ENCODE measurements at regions not wholly inside any gene's neighbourhood (a gene's known extent, or its start where the extent isn't known, plus 50 kb on each side); places are given as distances from the start of the nearest gene placed in this dataset.

GRCh38 chr1:87939444-87939843 lies 610.8 kb downstream of the LMO4 start:
- no peaks in the 10 kb centered on the region for H3K9me3 Mint-ChIP-seq (ENCODE audit: unreplicated experiment)
- H3K9ac ChIP-seq (ENCODE audit: low read length): no peak overlapping the region
- no peaks in the 10 kb centered on the region for H3K27me3 Mint-ChIP-seq (ENCODE audit: low read depth, unreplicated experiment)
- H3K4me3 ChIP-seq (ENCODE audit: insufficient read depth, low read depth, low read length): no peak overlapping the region
- H4K20me1 ChIP-seq (ENCODE audit: insufficient read depth, low read length): no peaks in the 10 kb centered on the region
- TF ChIP-seq EZH2 (IDR thresholded peaks at IDR 0.05; ENCODE audit: insufficient read depth, low read length): no peak
- TF ChIP-seq, protein P1, sequence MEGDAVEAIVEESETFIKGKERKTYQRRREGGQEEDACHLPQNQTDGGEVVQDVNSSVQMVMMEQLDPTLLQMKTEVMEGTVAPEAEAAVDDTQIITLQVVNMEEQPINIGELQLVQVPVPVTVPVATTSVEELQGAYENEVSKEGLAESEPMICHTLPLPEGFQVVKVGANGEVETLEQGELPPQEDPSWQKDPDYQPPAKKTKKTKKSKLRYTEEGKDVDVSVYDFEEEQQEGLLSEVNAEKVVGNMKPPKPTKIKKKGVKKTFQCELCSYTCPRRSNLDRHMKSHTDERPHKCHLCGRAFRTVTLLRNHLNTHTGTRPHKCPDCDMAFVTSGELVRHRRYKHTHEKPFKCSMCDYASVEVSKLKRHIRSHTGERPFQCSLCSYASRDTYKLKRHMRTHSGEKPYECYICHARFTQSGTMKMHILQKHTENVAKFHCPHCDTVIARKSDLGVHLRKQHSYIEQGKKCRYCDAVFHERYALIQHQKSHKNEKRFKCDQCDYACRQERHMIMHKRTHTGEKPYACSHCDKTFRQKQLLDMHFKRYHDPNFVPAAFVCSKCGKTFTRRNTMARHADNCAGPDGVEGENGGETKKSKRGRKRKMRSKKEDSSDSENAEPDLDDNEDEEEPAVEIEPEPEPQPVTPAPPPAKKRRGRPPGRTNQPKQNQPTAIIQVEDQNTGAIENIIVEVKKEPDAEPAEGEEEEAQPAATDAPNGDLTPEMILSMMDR (IDR thresholded peaks at IDR 0.05; ENCODE audit: insufficient read depth, low read depth, low read length): no peak
- H3K4me2 ChIP-seq (ENCODE audit: low read length): no peak overlapping the region
- no peaks in the 10 kb centered on the region for H3K9me3 ChIP-seq (ENCODE audit: insufficient read depth, low read depth, low read length)
- no peaks in the 10 kb centered on the region for H3K4me1 ChIP-seq (ENCODE audit: insufficient read depth, low read length)
- no peaks in the 10 kb centered on the region for H3K27me3 ChIP-seq (ENCODE audit: insufficient read depth, low read length)
- H3K4me1 Mint-ChIP-seq (ENCODE audit: low read depth, unreplicated experiment): peaks cover 2% of the 10 kb centered on the region
- no peak overlapping the region for H3K27ac Mint-ChIP-seq (ENCODE audit: unreplicated experiment)
- no peaks in the 10 kb centered on the region for H3K79me2 ChIP-seq (ENCODE audit: insufficient read depth, low read length)
- no peak for DNase-seq (ENCODE audit: low read depth)
- no peak for FAIRE-seq
- H3K36me3 ChIP-seq (ENCODE audit: insufficient read depth, low read length): no peaks in the 10 kb centered on the region
- H3K36me3 Mint-ChIP-seq (ENCODE audit: low read depth, unreplicated experiment): no peaks in the 10 kb centered on the region
- H3K27ac ChIP-seq (ENCODE audit: low read depth, low read length): no peak overlapping the region
- H2AFZ ChIP-seq (ENCODE audit: low read depth, low read length): no peak overlapping the region
- H3K4me3 Mint-ChIP-seq (ENCODE audit: unreplicated experiment): no peak overlapping the region

- H2AFZ ChIP-seq (ENCODE audit: low read depth, low read length): no peak overlapping the region
- no peaks in the 10 kb centered on the region for H3K4me1 ChIP-seq (ENCODE audit: insufficient read depth, low read length)
- no peaks in the 10 kb centered on the region for H3K27me3 ChIP-seq (ENCODE audit: insufficient read depth, low read length)
- no peak overlapping the region for H3K4me2 ChIP-seq (ENCODE audit: low read length)
- H3K9ac ChIP-seq (ENCODE audit: low read length): no peak overlapping the region
- no peaks in the 10 kb centered on the region for H3K36me3 ChIP-seq (ENCODE audit: insufficient read depth, low read length)
- peaks cover 2% of the 10 kb centered on the region for H3K4me1 Mint-ChIP-seq (ENCODE audit: low read depth, unreplicated experiment)
- H3K4me3 ChIP-seq (ENCODE audit: insufficient read depth, low read depth, low read length): no peak overlapping the region
- H3K4me3 Mint-ChIP-seq (ENCODE audit: unreplicated experiment): no peak overlapping the region
- FAIRE-seq: no peak
- no peaks in the 10 kb centered on the region for H3K9me3 Mint-ChIP-seq (ENCODE audit: unreplicated experiment)
- no peak overlapping the region for H3K27ac ChIP-seq (ENCODE audit: low read depth, low read length)
- H3K9me3 ChIP-seq (ENCODE audit: insufficient read depth, low read depth, low read length): no peaks in the 10 kb centered on the region
- no peak for DNase-seq (ENCODE audit: low read depth)
- no peaks in the 10 kb centered on the region for H3K79me2 ChIP-seq (ENCODE audit: insufficient read depth, low read length)
- H3K27me3 Mint-ChIP-seq (ENCODE audit: low read depth, unreplicated experiment): peaks cover 2% of the 10 kb centered on the region
- no peak overlapping the region for H3K27ac Mint-ChIP-seq (ENCODE audit: unreplicated experiment)
- H3K36me3 Mint-ChIP-seq (ENCODE audit: low read depth, unreplicated experiment): no peaks in the 10 kb centered on the region
- H4K20me1 ChIP-seq (ENCODE audit: insufficient read depth, low read length): no peaks in the 10 kb centered on the region
- TF ChIP-seq, protein P1 (IDR thresholded peaks at IDR 0.05; ENCODE audit: insufficient read depth, low read depth, low read length): no peak
- no peak for TF ChIP-seq EZH2 (IDR thresholded peaks at IDR 0.05; ENCODE audit: insufficient read depth, low read length)
Measured at GRCh38 chr1:87940421-87940820, 611.7 kb downstream of the LMO4 start.

DNA sequence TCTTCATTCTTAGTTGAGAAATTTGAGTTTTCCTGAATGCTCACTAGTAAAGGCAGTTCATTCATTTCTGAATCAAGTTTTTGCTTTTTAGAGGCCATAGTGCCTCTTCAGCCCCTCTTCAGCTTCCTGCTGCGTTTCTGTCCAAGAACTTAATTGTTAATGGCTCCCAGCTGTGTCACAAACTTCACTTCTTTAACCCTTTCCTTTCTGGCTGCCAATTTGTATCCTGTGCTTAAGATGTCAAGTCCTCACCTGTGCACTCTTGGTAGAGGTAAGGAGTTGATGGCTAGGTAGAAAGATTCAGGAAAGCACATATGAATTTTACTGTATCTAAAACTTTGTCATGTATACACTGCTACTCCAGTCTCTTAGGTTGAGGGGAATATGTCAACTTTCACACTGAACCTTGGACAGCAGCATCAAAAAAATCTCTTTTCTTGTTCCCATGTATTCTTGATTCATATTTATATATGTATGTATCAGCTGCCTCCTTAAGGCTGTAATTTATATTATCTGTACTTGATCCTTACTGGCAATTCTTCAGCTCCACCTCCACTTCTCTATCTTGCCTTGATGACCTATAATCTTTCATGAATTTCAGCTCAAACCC lies 612.8 kb downstream of the LMO4 start:
- DNase-seq (ENCODE audit: low read depth): no peak
- no peak overlapping the region for H3K9ac ChIP-seq (ENCODE audit: low read length)
- no peaks in the 10 kb centered on the region for H3K27me3 ChIP-seq (ENCODE audit: insufficient read depth, low read length)
- H3K79me2 ChIP-seq (ENCODE audit: insufficient read depth, low read length): no peaks in the 10 kb centered on the region
- FAIRE-seq: no peak
- no peaks in the 10 kb centered on the region for H3K36me3 ChIP-seq (ENCODE audit: insufficient read depth, low read length)
- no peak overlapping the region for H3K4me3 ChIP-seq (ENCODE audit: insufficient read depth, low read depth, low read length)
- H2AFZ ChIP-seq (ENCODE audit: low read depth, low read length): no peak overlapping the region
- no peaks in the 10 kb centered on the region for H3K4me1 ChIP-seq (ENCODE audit: insufficient read depth, low read length)
- H3K9me3 ChIP-seq (ENCODE audit: insufficient read depth, low read depth, low read length): no peaks in the 10 kb centered on the region
- no peak overlapping the region for H3K4me2 ChIP-seq (ENCODE audit: low read length)
- no peak for TF ChIP-seq EZH2 (IDR thresholded peaks at IDR 0.05; ENCODE audit: insufficient read depth, low read length)
- TF ChIP-seq, protein P1 (IDR thresholded peaks at IDR 0.05; ENCODE audit: insufficient read depth, low read depth, low read length): no peak
- H3K9me3 Mint-ChIP-seq (ENCODE audit: unreplicated experiment): no peaks in the 10 kb centered on the region
- H3K27me3 Mint-ChIP-seq (ENCODE audit: low read depth, unreplicated experiment): peaks cover 2% of the 10 kb centered on the region
- H3K27ac ChIP-seq (ENCODE audit: low read depth, low read length): no peak overlapping the region
- H3K4me1 Mint-ChIP-seq (ENCODE audit: low read depth, unreplicated experiment): peaks cover 2% of the 10 kb centered on the region
- H4K20me1 ChIP-seq (ENCODE audit: insufficient read depth, low read length): no peaks in the 10 kb centered on the region
- no peaks in the 10 kb centered on the region for H3K36me3 Mint-ChIP-seq (ENCODE audit: low read depth, unreplicated experiment)
- no peak overlapping the region for H3K4me3 Mint-ChIP-seq (ENCODE audit: unreplicated experiment)
- no peak overlapping the region for H3K27ac Mint-ChIP-seq (ENCODE audit: unreplicated experiment)
